Amniotic epithelial cell (primary cell): ENCODE measurements at regions not wholly inside any gene's neighbourhood (a gene's known extent, or its start where the extent isn't known, plus 50 kb on each side); places are given as distances from the start of the nearest gene placed in this dataset.
A peak's percentile ranks its signal among the peaks of the same experiment; 100 is the strongest.

Experiments
- DNase-seq: peaks from one replicate; pipeline ENCODE4 v3.0.0-alpha.2; 2010; ENCODE audit warnings: low read depth

- no peak for DNase-seq
Observed at GRCh38 chr3:117303443-117303842, 593.9 kb downstream of the TUSC7 start.

- no peak for DNase-seq
Observed at GRCh38 chr3:117304681-117305080, 595.1 kb downstream of the TUSC7 start.

GRCh38 chr3:117305681-117306080 lies 596.1 kb downstream of the TUSC7 start:
- no peak for DNase-seq

- DNase-seq: no peak
Observed at GRCh38 chr3:117306299-117306698, 596.7 kb downstream of the TUSC7 start.

GRCh38 chr3:117308353-117308752 lies 598.8 kb downstream of the TUSC7 start:
- no peak for DNase-seq

GRCh38 chr3:117308756-117309155 lies 599.2 kb downstream of the TUSC7 start:
- DNase-seq: no peak

- no peak for DNase-seq
Observed at GRCh38 chr3:117310536-117310935, 601.0 kb downstream of the TUSC7 start.

GRCh38 chr3:117314441-117315150 lies 605.0 kb downstream of the TUSC7 start:
- DNase-seq: no peak

GRCh38 chr3:117322866-117323265 lies 613.3 kb downstream of the TUSC7 start:
- peak; percentile 4 for DNase-seq

- DNase-seq: no peak
Observed at GRCh38 chr3:117346901-117347300, 637.3 kb downstream of the TUSC7 start.

GRCh38 chr3:117348884-117349283 lies 639.3 kb downstream of the TUSC7 start:
- no peak for DNase-seq

- no peak for DNase-seq
Observed at GRCh38 chr3:117349566-117349965, 640.0 kb downstream of the TUSC7 start.

GRCh38 chr3:117350371-117350770 lies 640.8 kb downstream of the TUSC7 start:
- no peak for DNase-seq

- no peak for DNase-seq
Observed at GRCh38 chr3:117355566-117355965, 646.0 kb downstream of the TUSC7 start.

GRCh38 chr3:117356091-117356705 lies 646.6 kb downstream of the TUSC7 start:
- no peak for DNase-seq

- DNase-seq: no peak
Observed at GRCh38 chr3:117358717-117359314, 649.2 kb downstream of the TUSC7 start.

GRCh38 chr3:117366574-117366973 lies 657.0 kb downstream of the TUSC7 start:
- no peak for DNase-seq

GRCh38 chr3:117367861-117368260 lies 658.3 kb downstream of the TUSC7 start:
- DNase-seq: no peak

- DNase-seq: no peak
Observed at GRCh38 chr3:117380631-117381030, 671.1 kb downstream of the TUSC7 start.

- DNase-seq: peak; percentile 9
Observed at GRCh38 chr3:117393119-117393518, 683.5 kb downstream of the TUSC7 start.

GRCh38 chr3:117398141-117398899 lies 688.7 kb downstream of the TUSC7 start:
- DNase-seq: no peak

- peak; percentile 17 for DNase-seq
Observed at GRCh38 chr3:117399311-117400078, 689.9 kb downstream of the TUSC7 start.
